Skeletal muscle cell (primary cell): ENCODE measurements at regions not wholly inside any gene's neighbourhood (a gene's known extent, or its start where the extent isn't known, plus 50 kb on each side); places are given as distances from the start of the nearest gene placed in this dataset.
A peak's percentile ranks its signal among the peaks of the same experiment; 100 is the strongest.

Source experiments
- DNase-seq: peaks from one replicate; pipeline ENCODE4 v3.0.0-alpha.2; 2010; ENCODE audit warnings: low read depth
- H3K4me3 ChIP-seq: 2 replicates; pipeline ENCODE4 v1.5.1; 2011; ENCODE audit warnings: low read depth, mild to moderate bottlenecking, control low read depth, low read length, moderate library complexity

DNA sequence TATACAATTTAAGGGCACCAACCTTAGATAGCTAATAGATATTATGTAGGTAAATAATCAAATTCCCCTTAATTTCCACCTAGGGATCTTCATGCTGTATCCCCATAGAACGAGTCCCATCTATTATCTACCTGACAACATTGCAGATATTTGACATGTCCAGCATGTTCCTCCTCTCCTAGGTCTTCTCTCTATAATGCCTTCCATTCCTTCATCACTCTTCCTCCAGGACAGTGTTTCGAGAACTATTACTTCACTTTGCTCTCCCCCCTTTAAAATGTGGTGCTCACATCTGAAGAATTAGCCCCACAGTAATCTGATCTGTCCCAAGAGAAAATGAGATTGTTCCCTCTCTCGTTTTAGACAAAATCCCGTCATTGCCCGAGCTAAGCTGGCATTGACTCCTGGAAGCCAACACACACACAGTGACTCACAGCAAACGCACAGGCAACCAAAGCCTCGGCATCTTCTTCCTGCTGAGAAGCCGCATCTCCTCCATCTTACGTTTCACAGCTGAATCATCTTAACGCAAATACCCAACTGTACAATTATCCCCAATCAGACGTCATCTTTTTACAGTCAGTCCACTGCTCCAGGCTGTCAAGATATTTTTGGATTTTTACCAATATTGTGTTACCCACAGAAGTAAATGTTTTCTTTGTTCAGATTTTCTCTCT is 162.9 kb upstream of the AGAP1 start:
- peak; percentile 97 for DNase-seq

DNA sequence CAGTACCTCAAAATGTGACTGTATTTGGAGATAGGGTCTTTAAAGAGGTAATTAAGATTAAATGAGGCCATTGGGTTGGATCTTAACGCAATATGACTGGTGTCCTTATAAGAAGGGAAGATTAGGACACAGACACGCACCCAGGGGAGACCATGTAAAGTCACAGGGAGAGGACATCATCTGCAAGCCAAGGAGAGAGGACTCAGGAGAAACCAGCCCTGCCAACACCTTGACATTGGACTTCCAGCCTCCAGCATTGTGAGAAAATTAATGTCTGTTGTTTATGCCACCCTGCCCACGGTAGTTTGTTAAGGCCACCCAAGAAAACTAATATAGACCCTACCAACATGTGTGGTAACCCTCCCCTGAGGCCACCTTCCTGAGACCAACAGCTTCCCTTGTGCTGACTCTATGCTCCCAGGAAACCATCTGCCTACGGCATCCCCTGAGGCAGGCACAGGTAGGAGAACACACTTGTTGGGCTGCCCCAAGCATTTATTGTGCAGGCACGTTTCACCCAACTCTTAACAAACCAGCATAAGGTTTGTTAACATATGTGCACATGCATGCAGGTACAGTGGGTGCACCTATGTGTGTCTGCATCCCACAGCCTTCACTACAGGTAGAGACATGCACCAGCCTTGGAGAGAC is 161.5 kb upstream of the AGAP1 start:
- no peak overlapping the region for H3K4me3 ChIP-seq
- DNase-seq: no peak

More for the DNA sequence above, 162.9 kb upstream of the AGAP1 start:
- no peak overlapping the region for H3K4me3 ChIP-seq

DNA sequence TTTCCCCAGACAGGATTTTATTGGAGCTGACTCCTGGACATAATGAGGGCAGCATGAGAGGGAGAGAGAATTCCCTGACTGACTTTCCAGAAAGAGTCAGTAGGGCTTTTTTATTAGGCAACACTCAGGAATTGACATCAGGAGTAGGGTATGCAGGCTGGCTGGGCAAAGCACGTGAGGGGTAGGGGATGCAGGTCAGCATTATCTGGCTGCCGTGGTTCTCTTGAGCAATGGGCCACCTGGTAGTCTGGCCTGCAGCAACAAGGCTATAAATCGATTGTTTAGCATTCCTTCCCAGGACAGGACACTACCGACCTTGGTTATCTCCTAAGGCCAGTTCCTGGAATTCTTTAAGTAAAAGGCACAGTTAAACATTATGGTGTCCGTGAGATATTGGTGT is 160.8 kb upstream of the AGAP1 start:
- no peak overlapping the region for H3K4me3 ChIP-seq
- DNase-seq: peak; percentile 42

DNA sequence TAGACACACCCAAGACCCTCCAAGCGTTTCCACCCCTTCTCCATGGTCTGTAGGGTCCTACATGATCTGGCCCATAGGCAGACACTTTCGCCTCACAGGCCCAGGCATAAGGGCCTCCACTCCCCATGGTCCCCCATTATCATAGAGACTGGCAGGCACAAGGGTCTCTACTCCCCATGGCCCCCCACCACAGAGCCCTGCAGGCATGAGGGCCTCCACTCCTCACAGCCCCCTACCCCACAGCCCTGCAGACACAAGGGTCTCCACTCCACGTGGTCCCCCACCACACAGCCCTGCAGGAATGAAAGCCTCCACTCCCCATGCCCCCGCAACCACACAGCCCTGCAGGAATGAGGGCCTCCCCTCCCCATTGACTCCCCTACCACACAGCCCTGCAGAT is 159.7 kb upstream of the AGAP1 start:
- no peak for DNase-seq
- H3K4me3 ChIP-seq: no peak overlapping the region

DNA sequence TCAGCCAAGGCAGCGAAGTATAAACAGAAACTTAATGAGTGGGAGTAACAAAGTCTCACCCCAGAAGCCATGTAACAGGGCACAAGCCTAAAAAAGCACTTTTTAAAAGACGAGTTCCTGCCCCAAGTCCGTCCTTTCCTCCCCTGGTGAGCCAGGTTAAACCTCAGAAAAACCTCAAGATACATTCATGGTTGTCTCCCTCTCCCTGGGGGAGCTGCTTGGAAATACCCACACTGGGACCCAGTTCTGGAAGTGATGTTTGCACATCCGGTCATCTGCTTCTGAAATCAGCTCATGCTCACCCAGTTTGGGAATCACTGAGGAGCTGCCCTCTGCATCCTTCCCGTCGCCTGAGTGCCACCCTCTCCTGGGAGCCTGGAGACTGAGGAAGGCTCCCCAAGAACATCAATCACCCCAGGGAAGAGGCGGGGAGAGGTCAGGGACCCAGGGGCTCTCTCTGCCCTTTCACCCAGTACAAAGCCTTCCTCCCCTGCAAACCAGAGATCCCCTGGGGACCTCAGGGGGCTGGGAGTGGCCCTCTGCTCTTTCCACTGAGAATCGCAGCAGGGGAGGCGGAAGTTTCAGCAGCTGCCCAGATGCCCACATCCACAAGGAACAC is 150.6 kb upstream of the AGAP1 start:
- DNase-seq: no peak
- no peak overlapping the region for H3K4me3 ChIP-seq

DNA sequence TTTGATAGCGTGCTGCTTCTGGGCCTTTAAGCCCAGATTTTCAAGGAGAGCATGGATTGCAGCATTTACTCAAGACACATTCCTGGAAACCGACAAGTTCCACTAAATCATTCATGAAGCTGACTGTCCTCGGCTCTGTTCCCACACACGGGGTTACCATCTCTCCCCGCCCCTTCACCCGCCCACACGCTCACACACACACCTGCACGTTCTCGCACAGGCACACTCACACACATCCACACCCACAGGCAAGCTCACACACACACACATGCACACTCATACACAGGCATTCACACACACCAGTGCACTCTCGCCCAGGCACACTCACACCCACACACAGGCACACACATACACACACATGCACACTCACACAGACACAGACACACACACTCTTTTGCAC is 150.0 kb upstream of the AGAP1 start:
- no peak overlapping the region for H3K4me3 ChIP-seq
- peak; percentile 34 for DNase-seq

DNA sequence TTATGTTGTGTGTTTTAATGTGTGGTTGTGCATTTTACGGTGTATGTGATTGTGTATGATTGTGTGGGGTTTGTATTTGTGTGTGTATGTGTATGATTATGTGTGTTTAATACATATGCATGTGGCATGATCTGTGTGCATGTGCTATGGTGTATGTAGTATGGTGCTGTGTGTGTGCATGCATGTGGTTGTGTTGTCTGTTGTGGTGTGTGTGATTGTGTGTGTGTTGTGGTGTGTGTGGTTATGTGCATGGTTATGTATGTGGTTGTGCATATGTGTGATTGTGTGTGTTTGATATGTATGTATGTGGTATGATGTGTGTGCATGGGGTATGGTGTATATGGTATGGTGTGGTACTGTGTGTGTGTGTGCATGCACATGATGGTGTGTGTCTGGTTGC is 148.1 kb upstream of the AGAP1 start:
- H3K4me3 ChIP-seq: no peak overlapping the region
- DNase-seq: no peak

DNA sequence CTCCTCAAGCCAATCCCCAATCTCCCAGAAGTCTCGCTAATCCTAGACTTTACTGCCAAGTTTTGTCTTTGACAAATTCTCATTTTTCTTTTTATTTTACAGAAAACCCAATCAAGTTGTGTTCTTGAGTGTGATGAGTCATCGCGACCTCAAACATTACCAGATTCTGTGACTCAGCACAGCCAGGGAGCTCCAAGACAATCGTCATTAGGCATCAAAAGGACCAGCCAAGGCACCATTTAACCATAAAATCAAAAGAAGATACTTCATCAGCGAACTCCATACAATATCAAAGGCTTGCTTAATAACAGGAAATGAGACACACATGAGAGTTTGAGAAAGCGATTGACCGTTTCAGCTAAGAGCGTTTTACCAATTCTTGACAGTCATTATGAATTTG is 146.2 kb upstream of the AGAP1 start:
- peak; percentile 82 for DNase-seq
- no peak overlapping the region for H3K4me3 ChIP-seq

DNA sequence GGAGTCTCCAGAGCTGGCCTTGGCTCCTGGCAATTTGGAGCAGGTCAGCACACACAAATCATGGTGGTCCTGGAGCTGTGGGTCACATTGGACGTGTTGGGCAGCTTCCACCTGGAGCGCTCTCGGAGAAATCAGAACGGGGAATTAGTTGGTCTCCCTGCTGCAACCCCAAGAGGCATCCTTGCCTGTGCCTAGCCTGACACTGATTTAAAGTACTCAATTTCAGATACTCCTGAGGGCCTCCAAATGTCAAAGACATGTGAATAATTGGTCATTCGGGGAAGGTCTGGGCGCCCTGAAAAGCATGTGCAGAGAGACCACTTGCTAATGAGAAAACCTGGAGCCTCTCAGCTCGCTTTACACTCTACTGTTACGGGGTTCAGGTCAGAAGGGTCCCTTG is 145.5 kb upstream of the AGAP1 start:
- no peak overlapping the region for H3K4me3 ChIP-seq
- DNase-seq: no peak

DNA sequence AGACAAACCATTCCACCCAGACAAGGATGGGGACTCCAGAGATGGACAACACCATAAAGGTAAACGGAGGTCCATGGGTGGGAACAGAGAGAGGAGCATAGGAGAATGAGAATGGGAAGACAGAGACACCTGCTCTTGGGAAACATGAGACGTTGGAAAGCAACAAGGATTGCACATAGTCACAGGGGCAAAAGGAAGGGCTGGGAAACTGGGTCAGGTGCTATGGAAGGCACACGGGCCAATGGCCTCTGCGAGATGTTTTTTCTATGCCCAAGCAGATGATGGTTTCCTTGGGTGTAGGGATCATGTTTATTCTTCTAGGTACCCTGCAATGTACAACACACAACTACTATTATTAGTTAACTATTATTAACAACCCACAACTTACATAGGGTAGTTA is 143.6 kb upstream of the AGAP1 start:
- no peak overlapping the region for H3K4me3 ChIP-seq
- DNase-seq: no peak

DNA sequence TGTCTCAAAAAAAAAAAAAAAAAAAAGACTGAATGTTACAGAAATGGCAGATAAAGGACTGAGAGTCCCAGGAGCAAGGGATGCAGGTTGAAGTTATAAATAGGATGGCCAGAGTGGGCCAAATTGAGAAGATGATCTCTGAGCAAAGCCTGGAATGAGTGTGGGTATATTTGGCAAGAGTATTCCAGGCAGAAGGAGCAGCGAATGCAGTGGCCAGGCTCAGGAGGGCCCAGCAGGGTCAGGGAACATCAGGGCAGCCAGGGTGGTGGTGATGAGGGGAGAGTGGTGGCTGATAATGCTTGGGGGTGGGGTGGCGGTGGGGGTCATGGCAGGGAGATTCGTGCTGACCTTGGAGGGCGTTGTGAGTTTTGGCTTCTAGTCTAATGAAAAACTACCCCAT is 141.3 kb upstream of the AGAP1 start:
- DNase-seq: no peak
- H3K4me3 ChIP-seq: no peak overlapping the region

DNA sequence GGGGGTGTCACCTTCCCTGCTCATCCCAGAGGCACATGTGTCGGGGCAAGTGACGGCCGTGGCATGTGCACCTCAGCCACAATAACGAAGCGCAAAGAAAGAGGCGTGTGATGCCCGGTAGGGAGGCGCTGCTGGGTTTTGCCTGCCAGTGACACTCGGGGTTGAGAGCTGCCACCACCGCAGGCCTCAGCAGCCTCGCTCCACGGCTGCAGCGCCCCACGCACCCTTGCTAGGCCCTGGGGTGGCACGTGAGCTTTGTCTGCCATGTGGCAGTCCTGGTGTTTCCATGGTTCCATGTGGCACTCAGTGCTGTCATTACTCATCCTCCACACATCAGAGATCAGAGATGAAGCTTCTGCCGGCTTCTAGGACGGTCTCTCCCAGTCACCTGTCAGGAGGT is 136.0 kb upstream of the AGAP1 start:
- no peak for DNase-seq
- H3K4me3 ChIP-seq: no peak overlapping the region

DNA sequence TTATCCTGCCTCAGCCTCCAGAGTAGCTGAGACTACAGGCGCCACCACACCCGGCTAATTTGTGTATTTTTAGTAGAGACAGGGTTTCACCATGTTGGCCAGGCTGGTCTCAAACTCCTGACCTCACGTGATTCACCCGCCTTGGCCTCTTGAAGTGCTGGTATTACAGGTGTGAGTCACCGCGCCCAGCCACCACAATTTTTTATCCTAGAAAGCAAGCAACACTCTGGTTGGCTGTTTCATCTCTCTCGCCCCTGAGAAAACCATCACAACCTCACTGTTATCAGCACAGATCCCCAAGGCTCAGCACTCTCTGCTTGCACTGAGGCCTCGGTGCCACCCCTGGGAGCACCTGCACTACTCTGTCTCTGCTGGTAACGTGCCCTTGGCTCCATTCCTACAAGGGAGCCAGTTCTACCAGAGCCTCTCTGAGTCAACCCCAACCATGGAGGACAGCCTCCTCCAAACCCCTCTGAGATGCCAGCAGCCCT is 134.8 kb upstream of the AGAP1 start:
- DNase-seq: no peak
- no peak overlapping the region for H3K4me3 ChIP-seq

DNA sequence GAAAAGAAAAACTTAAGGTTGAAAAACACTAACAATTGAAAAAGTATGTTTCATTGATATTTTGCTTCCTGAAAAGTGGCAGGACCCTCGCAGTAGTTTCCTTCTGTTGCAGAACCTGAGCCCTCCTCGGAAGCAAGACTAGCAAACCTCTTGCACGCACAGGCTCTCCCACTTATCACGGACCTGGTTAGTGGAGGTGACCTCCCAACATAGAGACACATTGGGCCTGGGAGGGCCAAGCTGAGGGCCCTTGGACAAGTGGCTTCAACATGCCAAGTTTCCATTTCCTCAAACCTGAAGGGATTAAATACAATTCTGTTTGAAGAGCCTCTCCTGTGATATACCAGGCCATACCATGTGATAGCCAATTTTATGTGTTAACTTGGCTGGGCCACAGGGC is 133.4 kb upstream of the AGAP1 start:
- no peak for DNase-seq
- no peak overlapping the region for H3K4me3 ChIP-seq

DNA sequence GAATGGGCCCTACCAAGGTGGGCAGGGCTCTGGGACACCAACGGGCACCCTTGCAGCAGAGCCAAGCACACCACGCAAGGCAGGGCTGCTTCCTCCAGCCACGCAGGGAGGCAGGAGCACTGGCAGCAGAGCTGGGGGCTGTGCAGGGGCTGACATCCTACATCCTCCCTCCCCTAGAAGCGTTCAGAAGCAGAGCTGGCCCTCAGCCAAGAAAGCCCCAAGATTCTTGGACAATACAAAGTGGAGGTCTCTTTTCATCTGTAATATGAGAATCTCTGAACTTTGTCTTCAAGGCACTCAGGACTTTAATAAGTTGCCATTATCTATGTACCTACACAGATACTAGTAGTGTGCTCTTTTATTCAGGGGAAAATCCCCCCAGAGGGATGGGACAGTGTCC is 128.1 kb upstream of the AGAP1 start:
- no peak for DNase-seq
- H3K4me3 ChIP-seq: no peak overlapping the region

DNA sequence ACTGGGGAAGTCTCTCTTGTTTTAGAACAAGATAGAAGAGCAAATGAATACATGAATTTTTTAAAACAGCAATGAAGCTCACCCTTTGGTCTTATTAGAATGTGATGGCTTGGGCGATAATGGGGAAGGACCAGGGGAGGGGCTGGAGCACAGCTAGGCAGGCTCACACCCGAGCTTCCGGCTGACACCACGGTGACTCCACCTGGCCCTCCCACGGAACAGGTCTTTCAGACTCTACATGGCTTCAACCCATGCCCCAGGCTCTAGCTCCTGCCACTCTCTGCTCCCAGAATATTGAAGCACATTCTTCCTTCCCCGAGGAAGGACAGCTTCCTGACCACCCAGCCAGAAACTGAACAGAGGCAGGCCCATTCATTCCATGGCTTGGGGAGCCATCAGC is 127.5 kb upstream of the AGAP1 start:
- no peak overlapping the region for H3K4me3 ChIP-seq
- no peak for DNase-seq

DNA sequence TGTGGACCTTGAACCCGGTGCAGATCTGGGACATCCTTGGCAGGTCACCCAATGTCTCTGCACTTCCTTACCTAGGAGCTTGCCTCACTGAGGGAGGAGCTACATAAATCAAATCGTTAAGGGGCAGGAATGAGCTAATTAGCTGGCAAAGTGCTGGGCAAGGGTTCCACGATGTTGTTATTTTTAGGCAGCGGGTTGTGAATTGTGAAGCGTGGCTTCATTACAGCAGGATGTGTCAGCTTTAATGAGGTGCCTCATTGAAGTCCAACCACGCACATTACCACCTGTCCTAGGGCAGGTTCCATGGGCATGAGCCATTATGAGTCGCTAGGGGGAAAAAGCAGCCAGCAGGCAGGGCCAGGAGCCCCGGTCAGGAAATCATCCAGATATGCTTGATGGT is 127.0 kb upstream of the AGAP1 start:
- DNase-seq: no peak
- H3K4me3 ChIP-seq: no peak overlapping the region

DNA sequence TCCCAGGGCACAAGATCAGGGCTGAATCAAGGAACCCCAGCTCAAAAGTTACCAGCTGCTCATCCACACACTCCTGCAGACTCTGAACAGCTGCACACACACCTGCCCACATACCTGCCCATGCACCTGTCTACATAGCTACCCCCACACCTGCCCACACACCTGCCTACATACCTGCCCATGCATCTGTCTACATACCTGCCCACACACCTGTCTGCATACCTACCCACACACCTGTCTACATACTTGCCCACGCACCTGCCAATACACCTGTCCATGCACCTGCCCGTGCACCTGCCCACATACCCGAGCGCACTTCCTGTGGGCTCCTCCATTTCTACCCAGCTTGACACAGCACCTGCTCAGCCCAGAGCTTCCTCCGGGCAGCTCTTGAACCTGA is 122.8 kb upstream of the AGAP1 start:
- DNase-seq: no peak
- no peak overlapping the region for H3K4me3 ChIP-seq

DNA sequence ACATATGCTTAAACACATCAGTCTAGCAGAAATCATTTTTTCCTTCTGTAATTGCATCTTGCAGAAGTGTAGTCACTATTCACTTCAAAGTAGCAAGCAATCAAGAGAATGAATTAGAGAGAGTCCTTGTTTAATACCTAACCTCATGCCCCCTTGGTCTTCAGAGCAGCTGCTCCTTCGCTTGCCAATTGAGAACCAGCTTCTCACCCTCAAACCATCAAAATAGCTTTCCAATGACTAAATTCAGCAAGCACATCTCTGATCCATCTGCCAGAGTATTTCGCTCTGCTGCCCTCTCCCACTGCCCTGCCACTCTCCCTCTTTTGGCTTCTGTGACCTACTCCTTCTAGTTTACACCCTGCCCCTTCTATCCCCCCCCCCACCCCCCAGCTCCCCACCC is 120.7 kb upstream of the AGAP1 start:
- H3K4me3 ChIP-seq: no peak overlapping the region
- no peak for DNase-seq

DNA sequence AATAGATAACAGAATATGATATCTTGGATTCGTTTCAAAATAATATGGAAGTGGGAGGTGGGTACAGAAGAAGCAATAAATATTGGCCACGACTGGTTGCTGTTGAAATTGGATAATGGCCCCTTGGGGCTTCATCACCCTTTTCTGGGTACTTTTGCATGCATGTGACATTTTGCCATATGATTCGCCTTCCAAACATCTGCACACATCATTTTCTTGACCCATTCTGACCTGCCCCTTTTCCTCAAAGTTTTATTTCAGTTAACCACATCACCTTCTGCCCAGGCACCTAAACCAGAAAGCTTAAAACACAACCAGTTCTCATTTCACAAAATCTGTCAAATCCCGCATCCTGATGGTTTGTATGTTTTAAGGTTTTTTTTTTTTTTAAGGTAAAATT is 116.7 kb upstream of the AGAP1 start:
- H3K4me3 ChIP-seq: no peak overlapping the region
- DNase-seq: no peak

DNA sequence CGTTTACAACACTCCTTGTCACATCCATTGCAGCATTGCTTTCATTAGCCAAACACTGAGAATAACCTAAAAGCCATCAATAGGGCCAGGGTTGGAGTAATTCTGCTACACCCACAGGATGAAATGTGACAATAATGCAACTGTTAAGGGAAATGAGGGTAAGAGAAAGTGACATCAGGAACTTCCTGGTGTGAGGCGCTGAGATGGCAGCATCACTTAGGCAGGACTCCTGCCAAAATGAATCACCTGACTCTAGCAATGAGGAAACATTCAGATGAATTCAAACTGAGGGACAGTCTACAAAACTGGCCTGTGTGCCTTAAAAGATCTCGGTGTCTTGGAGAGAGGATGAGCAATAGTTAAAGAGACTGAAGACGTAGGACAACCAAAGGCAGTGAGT is 115.6 kb upstream of the AGAP1 start:
- no peak for DNase-seq
- no peak overlapping the region for H3K4me3 ChIP-seq
